Stimulated activated CD8-positive, alpha-beta memory T cell treated with anti-CD3 and anti-CD28 coated beads, Interleukin-4, amount 100 ng/mL, for 1 hour (primary cell): ENCODE measurements at regions not wholly inside any gene's neighbourhood (a gene's known extent, or its start where the extent isn't known, plus 50 kb on each side); places are given as distances from the start of the nearest gene placed in this dataset.

ENCODE experiments used
- DNase-seq, 2 donors: peaks; one replicate each; pipeline ENCODE4 v3.0.0-alpha.2; 2020; ENCODE audit warnings: low read depth in 2 of 2, low spot score in 1 of 2

DNA sequence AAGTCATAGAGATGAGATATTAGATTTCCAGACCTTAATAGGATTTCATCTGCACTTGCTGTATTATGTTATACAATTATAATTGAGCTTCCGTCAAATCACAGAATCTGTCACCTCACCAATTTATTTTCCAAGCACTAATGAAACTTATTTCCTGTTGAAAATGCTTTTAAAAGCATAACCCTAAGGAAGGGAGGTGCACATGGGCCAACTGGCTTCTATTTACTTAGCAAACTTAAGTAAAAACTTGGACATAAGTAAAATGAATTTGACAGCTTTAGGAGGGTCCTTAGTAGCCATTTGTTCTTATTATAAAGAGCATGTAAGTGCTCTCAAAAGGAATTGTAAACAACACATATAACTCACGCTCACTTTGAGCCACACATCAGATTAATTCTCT lies 462.2 kb upstream of the TMPO start:
- DNase-seq: no peak

DNA sequence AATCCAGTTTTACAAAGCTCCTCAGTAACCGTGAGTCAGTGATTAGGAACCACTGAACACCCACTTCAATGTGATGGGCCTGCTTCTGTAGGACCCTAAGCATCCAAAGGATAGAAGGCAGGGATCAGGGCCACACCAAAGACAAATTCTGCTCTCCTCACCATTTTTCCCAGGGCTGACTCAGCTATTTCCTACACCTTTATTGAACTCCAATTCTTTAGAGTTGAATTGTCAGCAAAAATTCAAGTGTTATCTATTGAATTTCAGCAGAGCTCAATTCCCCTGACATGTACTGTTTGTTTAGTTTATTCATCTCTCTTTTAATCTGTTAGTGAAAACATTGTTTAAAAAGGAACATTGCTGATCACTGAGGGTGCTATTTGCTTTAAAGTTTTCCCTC lies 457.7 kb upstream of the TMPO start:
- DNase-seq: no peak

- no peak for DNase-seq
These were observed 457.2 kb upstream of the TMPO start for GRCh38 chr12:98058213-98058612.

- DNase-seq: no peak
These were observed 456.6 kb upstream of the TMPO start for GRCh38 chr12:98058838-98059237.

- no peak for DNase-seq
These were observed 455.6 kb upstream of the TMPO start for GRCh38 chr12:98059659-98060343.

DNA sequence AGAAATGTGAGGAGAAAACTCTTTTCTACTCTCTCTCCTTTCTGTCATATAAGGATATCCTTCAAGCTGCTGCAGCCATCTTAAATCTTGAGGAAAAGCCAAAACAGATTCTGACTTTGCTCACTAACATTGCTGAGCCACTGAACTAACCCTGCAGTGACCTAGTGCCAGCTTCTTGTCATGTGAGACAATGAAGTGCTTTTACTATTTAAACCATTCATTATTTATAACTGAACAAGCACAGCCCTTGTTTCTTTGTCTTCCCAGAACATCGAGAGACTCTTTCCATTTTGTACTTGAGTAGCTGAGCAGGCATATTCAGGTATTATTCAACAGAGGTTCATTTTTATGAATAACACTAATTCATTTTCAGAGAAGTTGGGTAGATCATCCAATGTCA lies 455.0 kb upstream of the TMPO start:
- no peak for DNase-seq

- no peak for DNase-seq
These were observed 452.7 kb upstream of the TMPO start for GRCh38 chr12:98062464-98063245.

- no peak for DNase-seq
These were observed 450.9 kb upstream of the TMPO start for GRCh38 chr12:98064501-98064900.

DNA sequence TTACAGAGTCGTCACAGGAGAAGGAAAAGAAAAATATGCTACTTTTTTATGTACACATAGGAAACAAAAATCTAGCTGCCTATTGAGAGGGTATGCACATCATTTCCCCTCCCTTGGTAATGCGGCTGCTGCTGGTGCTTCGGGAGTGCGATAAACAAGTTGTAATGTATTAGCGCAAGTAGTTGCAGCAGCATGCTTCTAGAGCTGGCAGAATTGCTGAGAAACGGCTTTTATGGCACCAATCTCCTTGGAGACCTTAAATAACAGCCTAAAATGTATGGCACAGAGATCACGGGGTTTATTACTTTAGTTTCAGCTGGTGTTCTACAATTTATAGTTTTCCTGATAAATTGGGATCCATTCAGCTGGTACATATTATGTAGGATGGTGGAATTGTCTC lies 447.6 kb upstream of the TMPO start:
- DNase-seq: no peak

GRCh38 chr12:98073610-98074009 lies 441.8 kb upstream of the TMPO start:
- DNase-seq: no peak

GRCh38 chr12:98074286-98074685 lies 441.1 kb upstream of the TMPO start:
- DNase-seq: no peak

GRCh38 chr12:98084391-98084790 lies 431.0 kb upstream of the TMPO start:
- no peak for DNase-seq

DNA sequence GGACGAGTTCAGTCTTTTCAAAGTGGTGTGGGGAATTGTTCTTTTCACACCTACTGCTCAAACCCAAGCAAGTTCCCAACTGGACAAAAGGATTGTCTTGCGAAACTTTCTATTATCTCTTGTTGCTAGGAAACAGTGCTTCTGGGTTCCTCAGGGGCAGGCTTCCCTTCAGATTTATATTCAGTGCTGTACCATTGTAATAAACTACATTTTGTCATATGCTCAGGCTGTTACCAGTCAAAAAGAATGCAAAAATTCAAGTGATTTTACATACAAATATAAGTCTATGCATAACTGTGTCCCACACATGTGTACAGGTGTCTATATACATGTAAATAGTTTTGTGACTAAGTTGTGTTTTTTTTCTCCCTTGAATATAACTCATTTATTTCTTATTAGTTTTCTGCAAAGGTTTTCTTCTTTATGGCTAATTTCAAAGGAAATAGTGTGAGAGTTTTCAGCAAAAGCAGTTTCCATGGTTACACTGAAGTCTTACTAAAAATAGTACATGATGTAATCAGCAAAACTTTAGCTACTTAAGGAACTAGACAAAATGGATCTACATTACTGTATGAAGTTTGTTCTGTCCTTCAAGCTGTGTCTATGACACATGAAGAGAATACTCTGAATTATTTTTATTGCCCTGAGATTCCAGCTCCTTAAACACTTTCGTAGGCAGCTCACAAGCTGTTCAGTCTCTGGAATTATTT lies 430.2 kb upstream of the TMPO start:
- no peak for DNase-seq

DNA sequence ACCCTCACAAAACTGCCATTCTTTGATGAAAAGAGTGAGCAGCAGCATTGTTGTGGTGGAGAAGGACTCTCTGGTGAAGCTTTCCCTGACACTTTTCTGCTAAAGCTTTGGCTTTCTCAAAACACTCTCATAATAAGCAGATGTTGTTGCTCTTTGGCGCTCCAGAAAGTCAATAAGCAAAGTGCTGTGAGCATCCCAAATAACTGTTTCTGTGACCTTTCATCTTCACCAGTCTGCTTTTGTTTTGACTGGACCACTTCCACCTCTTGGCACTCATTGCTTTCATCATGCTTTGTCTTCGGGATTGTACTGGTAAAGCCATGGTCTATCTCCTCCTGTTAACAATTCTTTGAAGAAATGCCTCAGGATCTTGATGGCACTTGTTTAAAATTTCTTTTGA lies 424.7 kb upstream of the TMPO start:
- no peak for DNase-seq

DNA sequence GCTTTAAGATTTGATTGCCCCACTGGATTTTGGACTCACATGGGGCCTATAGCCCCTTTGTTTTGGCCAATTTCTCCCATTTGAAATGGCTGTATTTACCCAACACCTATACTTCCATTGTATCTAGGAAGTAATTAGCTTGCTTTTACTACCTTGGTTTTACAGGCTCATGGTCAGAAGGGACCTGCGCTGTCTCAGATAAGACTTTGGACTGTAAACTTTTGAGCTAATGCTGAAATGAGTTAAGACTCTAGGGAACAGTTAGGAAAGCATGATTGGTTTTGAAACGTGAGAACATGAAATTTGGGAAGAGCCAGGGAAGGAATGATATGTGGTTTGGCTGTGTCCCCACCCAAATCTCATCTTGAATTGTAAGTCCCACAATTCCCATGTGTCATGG lies 419.0 kb upstream of the TMPO start:
- no peak for DNase-seq

DNA sequence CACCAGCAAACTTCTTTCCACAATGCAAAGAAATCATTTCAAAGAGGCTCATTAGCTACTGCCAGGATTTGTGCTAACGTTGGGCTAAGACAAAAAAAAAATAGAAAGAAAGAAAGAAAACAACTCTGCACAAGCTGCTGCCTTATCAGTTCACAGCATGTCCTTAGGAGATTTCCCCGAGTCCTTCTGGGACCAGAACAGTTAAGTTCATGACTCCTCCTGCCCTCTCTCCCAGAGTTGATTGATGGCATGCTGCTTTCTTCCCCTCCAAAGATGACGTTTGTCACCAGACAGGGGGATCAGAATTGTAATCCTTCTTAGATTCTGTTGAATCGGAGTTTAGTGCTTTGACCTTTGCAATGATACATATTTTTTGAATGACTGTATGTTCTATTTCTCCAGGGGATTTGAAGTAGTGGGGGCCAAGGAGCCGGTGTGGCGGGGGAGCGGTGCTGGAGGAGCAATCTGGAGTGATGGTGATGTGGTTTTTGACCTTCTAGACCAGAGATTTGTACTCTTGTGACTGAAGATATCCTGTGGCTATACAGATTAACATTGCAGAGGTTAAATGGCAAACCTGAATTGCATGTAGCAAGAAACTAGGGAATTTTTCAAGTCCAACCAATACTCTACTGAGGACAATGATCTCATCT lies 409.2 kb upstream of the TMPO start:
- DNase-seq: no peak

DNA sequence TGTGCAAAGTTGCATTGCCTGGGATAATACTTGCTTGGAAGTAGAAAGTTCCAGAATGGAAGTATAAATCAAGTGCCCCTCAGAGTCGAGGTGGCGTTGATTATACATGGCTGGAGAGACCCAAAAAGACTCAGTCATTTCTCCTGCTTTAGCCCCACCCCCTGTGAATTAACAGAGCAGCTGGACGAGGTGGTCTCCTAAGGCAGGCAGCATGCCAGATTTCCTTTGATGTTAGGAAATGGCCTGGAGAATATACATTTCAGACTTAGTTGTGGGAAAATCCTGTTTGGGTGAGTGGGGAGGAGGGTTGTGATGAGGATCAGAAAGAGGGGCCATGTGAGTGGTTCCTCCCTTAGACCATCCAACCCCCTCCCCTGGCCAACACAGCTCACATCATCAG lies 406.1 kb upstream of the TMPO start:
- DNase-seq: no peak

GRCh38 chr12:98110536-98110935 lies 404.9 kb upstream of the TMPO start:
- no peak for DNase-seq

DNA sequence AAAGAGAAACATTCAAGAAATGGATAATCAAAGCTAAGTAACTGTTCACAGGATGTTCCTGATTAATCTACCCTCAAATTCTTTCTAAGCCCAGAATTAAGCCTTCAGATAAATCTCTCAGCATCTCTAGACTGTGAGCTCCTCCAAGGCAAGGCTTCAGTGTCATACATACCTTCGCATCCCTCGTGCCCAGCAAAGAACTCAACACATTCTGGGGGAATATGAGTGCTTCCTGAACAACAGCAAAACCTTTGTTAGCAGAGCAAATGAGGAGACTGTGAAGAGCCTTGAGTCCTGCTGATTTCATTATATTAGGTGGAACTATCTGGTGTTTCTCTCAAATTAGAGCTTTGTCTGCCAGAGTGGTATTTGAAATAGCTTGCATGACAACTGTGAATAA lies 401.8 kb upstream of the TMPO start:
- no peak for DNase-seq

DNA sequence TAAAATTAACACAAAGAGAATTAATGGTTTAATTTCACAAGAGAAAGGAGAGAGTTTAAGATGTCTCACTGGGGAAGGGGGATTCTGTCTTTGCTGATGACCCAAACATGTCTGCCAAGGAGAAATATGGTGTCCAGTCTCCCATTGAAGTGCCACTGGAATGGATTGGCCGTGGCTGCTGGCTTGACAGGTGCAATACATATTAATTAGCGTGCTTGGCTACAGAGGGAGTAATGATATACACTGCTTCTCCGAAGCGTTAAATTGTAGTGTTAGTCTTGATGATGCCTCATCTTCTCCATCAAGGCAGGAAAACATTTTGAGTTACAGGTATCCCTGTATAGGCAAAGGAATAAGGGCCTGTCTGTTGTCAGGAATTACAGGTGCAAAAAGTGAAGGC lies 393.4 kb upstream of the TMPO start:
- no peak for DNase-seq

- no peak for DNase-seq
These were observed 392.3 kb upstream of the TMPO start for GRCh38 chr12:98123021-98123461.
